Nephron (organoid): ENCODE measurements at regions not wholly inside any gene's neighbourhood (a gene's known extent, or its start where the extent isn't known, plus 50 kb on each side); places are given as distances from the start of the nearest gene placed in this dataset.
"Not testable (repeated sequence)": the region's sequence is repeated elsewhere in the genome, so short reads cannot be mapped to it uniquely, and the experiment has no call there.

Experiments
- H3K27ac Mint-ChIP-seq, 3 experiments: 2 replicates each; pipeline ENCODE4 v1.8.0; 2020; ENCODE audit warnings: mixed read lengths in 3 of 3, mild to moderate bottlenecking in 2 of 3, moderate library complexity in 1 of 3
- H3K27me3 Mint-ChIP-seq: 2 replicates; pipeline ENCODE4 v1.8.0; 2021; ENCODE audit warnings: low read depth, mild to moderate bottlenecking, moderate library complexity, mixed read lengths
- H3K36me3 Mint-ChIP-seq: 2 replicates; pipeline ENCODE4 v1.8.0; 2020; ENCODE audit warnings: low read depth, mixed read lengths
- H3K4me1 Mint-ChIP-seq: 2 replicates; pipeline ENCODE4 v1.8.0; 2020; ENCODE audit warnings: mixed read lengths
- H3K4me3 Mint-ChIP-seq, 3 experiments: 2 replicates each; pipeline ENCODE4 v1.8.0; 2020; ENCODE audit warnings: mild to moderate bottlenecking in 3 of 3, mixed read lengths in 3 of 3, moderate library complexity in 2 of 3
- H3K9me3 Mint-ChIP-seq: 2 replicates; pipeline ENCODE4 v1.8.0; 2020; ENCODE audit warnings: mixed read lengths
- CTCF ChIP-seq, 3 experiments: fragments of 200-600 bp; sonication (generic); IDR thresholded peaks; one replicate each; pipeline ENCODE4 v1.5.0; 2021; ENCODE audit warnings: antibody characterized with exemption in 3 of 3; ENCODE audit not compliant: unreplicated experiment in 3 of 3

GRCh38 chr5:42090162-42090561 lies 165.1 kb downstream of the FBXO4 start:
- Mint-ChIP-seq H3K4me3 (no peak overlapping the region), H3K36me3 (no peaks in the 10 kb centered on the region), H3K27ac (no peak overlapping the region), H3K27me3 (peaks cover 4% of the 10 kb centered on the region), H3K9me3 (peaks cover 2% of the 10 kb centered on the region), H3K4me1 (no peaks in the 10 kb centered on the region)
- no peak for TF ChIP-seq CTCF (IDR thresholded peaks at IDR 0.05; ENCODE audit: unreplicated experiment in 3 of 3)

DNA sequence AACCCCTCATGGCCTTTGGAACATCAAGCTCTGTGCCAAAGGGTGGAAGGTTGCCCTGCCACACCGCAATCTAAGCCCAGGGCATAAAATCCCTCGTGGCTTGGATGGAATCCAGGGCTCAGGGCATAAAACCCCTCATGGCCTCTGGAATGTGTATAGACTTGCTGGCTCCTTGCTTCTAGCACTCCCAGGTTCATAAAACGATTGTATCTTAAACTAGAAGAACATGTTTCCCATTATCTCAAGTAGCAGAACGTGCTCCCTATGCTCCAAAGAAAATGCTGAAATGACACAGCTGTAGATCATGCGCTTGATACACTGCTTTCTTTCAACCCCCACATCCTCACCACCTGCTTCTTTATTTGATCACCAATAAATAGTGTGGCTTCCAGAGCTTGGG lies 174.8 kb downstream of the FBXO4 start:
- not testable (repeated sequence) for H3K36me3 Mint-ChIP-seq, H3K27ac Mint-ChIP-seq, H3K4me1 Mint-ChIP-seq, H3K4me3 Mint-ChIP-seq, H3K27me3 Mint-ChIP-seq
- H3K9me3 Mint-ChIP-seq: peaks cover 12% of the 10 kb centered on the region

- Mint-ChIP-seq H3K36me3 (no peaks in the 10 kb centered on the region), H3K4me3 (no peak overlapping the region), H3K4me1 (no peaks in the 10 kb centered on the region), H3K27ac (no peak overlapping the region), H3K9me3 (peaks cover 26% of the 10 kb centered on the region), H3K27me3 (no peaks in the 10 kb centered on the region)
- TF ChIP-seq CTCF (IDR thresholded peaks at IDR 0.05; ENCODE audit: unreplicated experiment in 3 of 3): no peak
Observed at GRCh38 chr5:42108468-42108867, 183.4 kb downstream of the FBXO4 start.

- Mint-ChIP-seq H3K27ac (no peak overlapping the region), H3K27me3 (no peaks in the 10 kb centered on the region), H3K4me3 (no peak overlapping the region), H3K36me3 (no peaks in the 10 kb centered on the region), H3K4me1 (no peaks in the 10 kb centered on the region), H3K9me3 (peaks cover 26% of the 10 kb centered on the region)
- TF ChIP-seq CTCF (IDR thresholded peaks at IDR 0.05; ENCODE audit: unreplicated experiment in 3 of 3): no peak
Observed at GRCh38 chr5:42109006-42109572, 184.0 kb downstream of the FBXO4 start.

DNA sequence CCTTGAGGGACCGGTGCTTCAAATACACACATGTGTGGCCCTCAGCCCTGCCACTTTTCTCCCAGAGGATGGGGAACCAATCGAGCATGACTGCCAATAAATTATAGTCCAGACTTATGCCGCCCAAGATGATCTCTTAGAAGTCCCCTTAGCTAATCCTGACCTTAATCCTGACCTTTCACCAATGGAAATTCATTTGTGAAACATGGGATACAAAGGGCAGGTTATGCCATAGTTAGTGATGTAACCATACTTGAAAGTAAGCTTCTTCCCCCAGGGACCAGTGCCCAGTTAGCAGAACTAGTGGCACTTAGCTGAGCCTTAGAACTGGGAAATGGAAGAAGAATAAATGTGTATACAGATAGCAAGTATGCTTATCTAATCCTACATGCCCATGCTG lies 190.6 kb downstream of the FBXO4 start:
- H3K4me3 Mint-ChIP-seq, H3K36me3 Mint-ChIP-seq, H3K27ac Mint-ChIP-seq, H3K27me3 Mint-ChIP-seq, H3K4me1 Mint-ChIP-seq: not testable (repeated sequence)
- peaks cover 11% of the 10 kb centered on the region for H3K9me3 Mint-ChIP-seq

DNA sequence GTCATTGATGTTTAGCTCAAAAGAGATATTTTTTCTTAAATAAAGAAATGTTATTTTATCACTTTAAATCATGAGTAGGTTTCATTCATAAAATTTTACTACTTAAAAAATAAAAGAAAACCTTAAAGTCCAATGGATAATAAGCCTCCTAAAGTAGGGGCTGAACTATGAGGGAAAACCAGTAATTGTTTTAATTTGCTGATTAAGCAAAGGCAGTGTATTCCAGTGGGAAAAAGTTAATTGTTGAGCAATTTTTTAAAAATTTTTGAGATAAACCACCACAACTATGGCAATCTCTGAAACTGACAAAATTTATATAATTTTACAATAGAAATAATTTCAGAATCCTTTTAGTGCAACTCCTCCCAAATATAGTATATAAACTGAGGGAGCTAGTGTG lies 195.0 kb downstream of the FBXO4 start:
- H3K4me3 Mint-ChIP-seq: no peak overlapping the region
- H3K27me3 Mint-ChIP-seq: no peaks in the 10 kb centered on the region
- peaks cover 3% of the 10 kb centered on the region for H3K4me1 Mint-ChIP-seq
- H3K9me3 Mint-ChIP-seq: peaks cover 2% of the 10 kb centered on the region
- H3K27ac Mint-ChIP-seq: no peak overlapping the region
- TF ChIP-seq CTCF (IDR thresholded peaks at IDR 0.05; ENCODE audit: unreplicated experiment in 3 of 3): no peak
- H3K36me3 Mint-ChIP-seq: no peaks in the 10 kb centered on the region

- no peaks in the 10 kb centered on the region for H3K27me3 Mint-ChIP-seq
- no peak overlapping the region for H3K4me3 Mint-ChIP-seq
- peaks cover 7% of the 10 kb centered on the region for H3K9me3 Mint-ChIP-seq
- TF ChIP-seq CTCF (IDR thresholded peaks at IDR 0.05; ENCODE audit: unreplicated experiment in 3 of 3): no peak
- peaks cover 3% of the 10 kb centered on the region for H3K4me1 Mint-ChIP-seq
- H3K27ac Mint-ChIP-seq: peak overlapping the region in 2 of 3 experiments; percentile 3 to 37
- H3K36me3 Mint-ChIP-seq: no peaks in the 10 kb centered on the region
Observed at GRCh38 chr5:42121401-42121800, 196.3 kb downstream of the FBXO4 start.
